ENCODE measurements at regions not wholly inside any gene's neighbourhood (a gene's known extent, or its start where the extent isn't known, plus 50 kb on each side); places are given as distances from the start of the nearest gene placed in this dataset.
"Not testable (repeated sequence)": the region's sequence is repeated elsewhere in the genome, so short reads cannot be mapped to it uniquely, and the experiment has no call there.

DNA sequence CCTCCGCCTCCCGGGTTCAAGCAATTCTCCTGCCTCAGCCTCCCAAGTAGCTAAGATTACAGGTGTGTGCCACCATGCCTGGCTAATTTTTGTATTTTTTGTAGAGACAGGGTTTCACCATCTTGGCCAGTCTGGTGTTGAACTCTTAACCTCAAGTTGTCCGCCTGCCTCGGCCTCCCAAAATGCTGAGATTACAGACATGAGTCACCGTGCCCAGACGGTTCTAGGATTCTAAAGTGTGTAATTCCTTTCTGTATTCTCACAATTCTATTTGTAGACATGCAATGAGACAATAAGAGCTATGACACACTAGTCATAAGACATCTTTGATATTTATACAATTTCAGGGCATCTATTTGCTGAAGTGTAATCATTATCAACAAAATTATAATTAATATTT is 585.0 kb upstream of the FLRT2 start:
- not testable (repeated sequence) for H3K27me3 ChIP-seq (ENCODE audit: control insufficient read depth in 1 of 2, insufficient read depth in 1 of 2, low read length in 2 of 2); H3K14ac ChIP-seq (ENCODE audit: low read length in 2 of 2); H3K36me3 ChIP-seq (ENCODE audit: control insufficient read depth in 1 of 2, insufficient read depth in 2 of 2, low read depth in 1 of 2, low read length in 2 of 2); H3K9ac ChIP-seq (ENCODE audit: low read length); H2AFZ ChIP-seq (ENCODE audit: low read depth, low read length); H2BK120ac ChIP-seq (ENCODE audit: low read depth, low read length); H3K9me3 ChIP-seq (ENCODE audit: control insufficient read depth, low read length); H3K4ac ChIP-seq (ENCODE audit: low read depth in 1 of 2, low read length in 2 of 2); H2BK5ac ChIP-seq (ENCODE audit: low read depth, low read length, poor library complexity, severe bottlenecking); H3K4me3 ChIP-seq (ENCODE audit: insufficient read depth in 1 of 2, low read depth in 1 of 2, low read length in 2 of 2); H3K27ac ChIP-seq (ENCODE audit: low read length, poor library complexity, severe bottlenecking); H2BK12ac ChIP-seq (ENCODE audit: low read length in 2 of 2); H3K23ac ChIP-seq (ENCODE audit: low read length in 2 of 2); H4K91ac ChIP-seq (ENCODE audit: low read length); H4K8ac ChIP-seq (ENCODE audit: low read length); H3K4me2 ChIP-seq (ENCODE audit: low read length, poor library complexity, severe bottlenecking); H3K79me1 ChIP-seq (replicated peaks; ENCODE audit: low read length, poor library complexity, severe bottlenecking); H2AK5ac ChIP-seq (ENCODE audit: low read length, severe bottlenecking); H3K4me1 ChIP-seq (ENCODE audit: control insufficient read depth, insufficient read depth, low read depth, low read length); DNase-seq; H3K18ac ChIP-seq (ENCODE audit: low read depth in 1 of 2, low read length in 2 of 2); H2BK15ac ChIP-seq (ENCODE audit: low read depth, poor library complexity, severe bottlenecking)
- 81% methylated on average over 4 of the region's 6 CpGs for WGBS

DNA sequence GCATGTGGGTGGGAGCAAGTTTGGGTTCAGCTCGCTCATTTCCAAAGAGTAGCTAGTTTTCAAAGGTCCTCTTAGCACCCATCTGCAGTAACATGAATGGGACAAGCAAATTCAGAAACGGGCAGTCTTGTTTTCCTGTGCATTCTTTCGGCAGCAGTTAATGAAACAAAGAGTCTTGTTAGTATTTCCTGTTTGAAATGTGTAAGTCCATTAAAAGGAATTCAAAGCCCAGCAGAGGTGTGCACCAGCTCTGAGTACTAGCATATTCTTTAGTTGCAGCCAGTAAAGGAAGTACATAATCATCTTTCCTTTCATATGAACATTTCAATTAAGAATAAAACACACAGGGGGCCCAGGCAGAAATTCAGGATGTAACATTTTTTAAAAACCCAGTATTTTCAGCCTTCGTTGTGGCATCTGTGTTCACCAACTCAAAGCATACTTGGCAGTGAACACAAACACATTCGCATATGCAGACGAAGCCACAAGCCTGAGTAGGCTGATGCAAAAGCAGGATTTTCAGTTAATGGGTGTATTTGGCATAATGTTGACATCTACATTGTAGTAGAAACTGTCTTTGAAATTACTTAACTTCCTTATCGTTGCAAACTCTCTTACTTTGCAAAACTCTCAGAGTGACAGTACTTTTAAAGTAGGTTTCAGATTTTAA is 570.0 kb upstream of the FLRT2 start:
- Histone ChIP-seq H3K4me2 (ENCODE audit: low read length, poor library complexity, severe bottlenecking) (no peak overlapping the region), H3K9me3 (ENCODE audit: control insufficient read depth, low read length) (no peaks in the 10 kb centered on the region), H4K8ac (ENCODE audit: low read length) (no peak overlapping the region), H2BK5ac (ENCODE audit: low read depth, low read length, poor library complexity, severe bottlenecking) (no peak overlapping the region), H3K4me1 (ENCODE audit: control insufficient read depth, insufficient read depth, low read depth, low read length) (no peaks in the 10 kb centered on the region), H3K14ac (ENCODE audit: low read length in 2 of 2) (no peak overlapping the region), H2BK12ac (ENCODE audit: low read length in 2 of 2) (no peak overlapping the region), H3K36me3 (ENCODE audit: control insufficient read depth in 1 of 2, insufficient read depth in 2 of 2, low read depth in 1 of 2, low read length in 2 of 2) (no peaks in the 10 kb centered on the region), H2BK120ac (ENCODE audit: low read depth, low read length) (no peak overlapping the region), H3K79me1 (replicated peaks; ENCODE audit: low read length, poor library complexity, severe bottlenecking) (no peaks in the 10 kb centered on the region), H3K4me3 (ENCODE audit: insufficient read depth in 1 of 2, low read depth in 1 of 2, low read length in 2 of 2) (no peak overlapping the region), H2AFZ (ENCODE audit: low read depth, low read length) (no peak overlapping the region), H2BK15ac (ENCODE audit: low read depth, poor library complexity, severe bottlenecking) (no peak overlapping the region), H2AK5ac (ENCODE audit: low read length, severe bottlenecking) (no peak overlapping the region), H3K9ac (ENCODE audit: low read length) (no peak overlapping the region), H3K27ac (ENCODE audit: low read length, poor library complexity, severe bottlenecking) (no peak overlapping the region), H3K23ac (ENCODE audit: low read length in 2 of 2) (no peak overlapping the region), H3K18ac (ENCODE audit: low read depth in 1 of 2, low read length in 2 of 2) (no peak overlapping the region), H3K4ac (ENCODE audit: low read depth in 1 of 2, low read length in 2 of 2) (no peak overlapping the region), H4K91ac (ENCODE audit: low read length) (no peak overlapping the region), H3K27me3 (ENCODE audit: control insufficient read depth in 1 of 2, insufficient read depth in 1 of 2, low read length in 2 of 2) (no peaks in the 10 kb centered on the region)
- WGBS: 82% methylated on average over 6 of the region's 7 CpGs
- DNase-seq: no peak

DNA sequence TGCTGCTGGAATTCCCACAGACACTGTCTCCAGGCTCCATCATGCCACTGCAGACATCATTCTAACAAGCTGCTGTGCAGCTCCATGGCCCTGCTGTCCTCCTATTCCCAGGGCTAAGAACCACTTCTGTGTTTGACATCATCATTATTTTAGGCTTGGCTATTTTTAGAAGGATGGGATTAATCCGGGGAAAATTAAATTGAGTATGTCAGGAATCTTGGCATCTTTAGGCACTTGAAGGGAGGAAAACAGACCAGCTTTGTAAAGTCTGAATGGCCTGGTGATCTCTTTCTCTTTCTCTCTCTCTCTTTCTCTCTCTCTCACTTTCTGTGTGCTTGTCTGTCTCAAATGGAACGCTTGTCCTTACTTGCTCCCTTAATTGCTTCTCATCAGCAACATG is 568.3 kb upstream of the FLRT2 start:
- no peak overlapping the region for H2BK12ac ChIP-seq (ENCODE audit: low read length in 2 of 2)
- no peak overlapping the region for H3K4me2 ChIP-seq (ENCODE audit: low read length, poor library complexity, severe bottlenecking)
- no peak overlapping the region for H2BK120ac ChIP-seq (ENCODE audit: low read depth, low read length)
- no peaks in the 10 kb centered on the region for H3K4me1 ChIP-seq (ENCODE audit: control insufficient read depth, insufficient read depth, low read depth, low read length)
- no peaks in the 10 kb centered on the region for H3K9me3 ChIP-seq (ENCODE audit: control insufficient read depth, low read length)
- no peak overlapping the region for H4K91ac ChIP-seq (ENCODE audit: low read length)
- H3K4me3 ChIP-seq (ENCODE audit: insufficient read depth in 1 of 2, low read depth in 1 of 2, low read length in 2 of 2): no peak overlapping the region
- H2AFZ ChIP-seq (ENCODE audit: low read depth, low read length): no peak overlapping the region
- H3K4ac ChIP-seq (ENCODE audit: low read depth in 1 of 2, low read length in 2 of 2): no peak overlapping the region
- H3K9ac ChIP-seq (ENCODE audit: low read length): no peak overlapping the region
- H3K14ac ChIP-seq (ENCODE audit: low read length in 2 of 2): no peak overlapping the region
- no peaks in the 10 kb centered on the region for H3K36me3 ChIP-seq (ENCODE audit: control insufficient read depth in 1 of 2, insufficient read depth in 2 of 2, low read depth in 1 of 2, low read length in 2 of 2)
- no peak overlapping the region for H2BK15ac ChIP-seq (ENCODE audit: low read depth, poor library complexity, severe bottlenecking)
- DNase-seq: peak; percentile 5
- no peak overlapping the region for H2BK5ac ChIP-seq (ENCODE audit: low read depth, low read length, poor library complexity, severe bottlenecking)
- no peak overlapping the region for H3K18ac ChIP-seq (ENCODE audit: low read depth in 1 of 2, low read length in 2 of 2)
- H2AK5ac ChIP-seq (ENCODE audit: low read length, severe bottlenecking): no peak overlapping the region
- H3K27me3 ChIP-seq (ENCODE audit: control insufficient read depth in 1 of 2, insufficient read depth in 1 of 2, low read length in 2 of 2): no peaks in the 10 kb centered on the region
- 89% methylated on average over 2 of the region's 2 CpGs for WGBS
- no peaks in the 10 kb centered on the region for H3K79me1 ChIP-seq (replicated peaks; ENCODE audit: low read length, poor library complexity, severe bottlenecking)
- no peak overlapping the region for H4K8ac ChIP-seq (ENCODE audit: low read length)
- no peak overlapping the region for H3K27ac ChIP-seq (ENCODE audit: low read length, poor library complexity, severe bottlenecking)
- no peak overlapping the region for H3K23ac ChIP-seq (ENCODE audit: low read length in 2 of 2)

DNA sequence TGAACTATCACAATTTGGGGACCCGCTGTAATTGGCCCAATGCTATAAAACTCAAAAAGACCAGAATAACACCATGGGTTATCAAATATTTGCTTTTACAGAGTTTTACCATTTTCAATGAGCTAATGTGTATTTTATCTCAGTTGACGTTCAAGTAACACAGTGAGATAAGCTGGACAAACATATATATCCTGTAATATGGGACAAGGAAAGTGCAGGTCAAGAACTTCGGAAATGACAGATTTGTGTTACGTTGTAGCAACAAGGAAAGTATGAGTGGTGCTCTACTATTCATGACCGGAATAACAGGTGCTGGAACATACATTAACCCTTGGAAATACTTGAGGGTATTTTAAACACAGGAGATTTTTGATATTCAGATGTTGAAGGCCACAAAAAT is 566.4 kb upstream of the FLRT2 start:
- Histone ChIP-seq H3K18ac (ENCODE audit: low read depth in 1 of 2, low read length in 2 of 2) (no peak overlapping the region), H3K79me1 (replicated peaks; ENCODE audit: low read length, poor library complexity, severe bottlenecking) (no peaks in the 10 kb centered on the region), H3K4ac (ENCODE audit: low read depth in 1 of 2, low read length in 2 of 2) (no peak overlapping the region), H3K36me3 (ENCODE audit: control insufficient read depth in 1 of 2, insufficient read depth in 2 of 2, low read depth in 1 of 2, low read length in 2 of 2) (no peaks in the 10 kb centered on the region), H2BK12ac (ENCODE audit: low read length in 2 of 2) (no peak overlapping the region), H4K91ac (ENCODE audit: low read length) (no peak overlapping the region), H2BK5ac (ENCODE audit: low read depth, low read length, poor library complexity, severe bottlenecking) (no peak overlapping the region), H3K4me2 (ENCODE audit: low read length, poor library complexity, severe bottlenecking) (no peak overlapping the region), H2AFZ (ENCODE audit: low read depth, low read length) (no peak overlapping the region), H2AK5ac (ENCODE audit: low read length, severe bottlenecking) (no peak overlapping the region), H3K23ac (ENCODE audit: low read length in 2 of 2) (no peak overlapping the region), H3K4me1 (ENCODE audit: control insufficient read depth, insufficient read depth, low read depth, low read length) (no peaks in the 10 kb centered on the region), H3K9ac (ENCODE audit: low read length) (no peak overlapping the region), H3K14ac (ENCODE audit: low read length in 2 of 2) (no peak overlapping the region), H3K9me3 (ENCODE audit: control insufficient read depth, low read length) (no peaks in the 10 kb centered on the region), H2BK120ac (ENCODE audit: low read depth, low read length) (no peak overlapping the region), H3K27ac (ENCODE audit: low read length, poor library complexity, severe bottlenecking) (no peak overlapping the region), H3K27me3 (ENCODE audit: control insufficient read depth in 1 of 2, insufficient read depth in 1 of 2, low read length in 2 of 2) (no peaks in the 10 kb centered on the region), H3K4me3 (ENCODE audit: insufficient read depth in 1 of 2, low read depth in 1 of 2, low read length in 2 of 2) (no peak overlapping the region), H4K8ac (ENCODE audit: low read length) (no peak overlapping the region), H2BK15ac (ENCODE audit: low read depth, poor library complexity, severe bottlenecking) (no peak overlapping the region)
- no peak for DNase-seq
- WGBS: 92% methylated on average over 5 of the region's 5 CpGs
